Lung (tissue), 11 donors: ENCODE measurements at regions not wholly inside any gene's neighbourhood (a gene's known extent, or its start where the extent isn't known, plus 50 kb on each side); places are given as distances from the start of the nearest gene placed in this dataset.

Experiments
- ATAC-seq: fragments of 200-7000 bp; cut with Tn5 transposase; one replicate; pipeline ENCODE4 v1.9.1; 2020; ENCODE audit warnings: moderate number of reproducible peaks; ENCODE audit not compliant: insufficient read depth, low FRiP score
- DNase-seq, 3 donors: peaks; one replicate each; pipeline ENCODE4 v3.0.0-alpha.2; 2013 to 2017
- H3K27ac ChIP-seq, 2 donors: one replicate each; pipeline ENCODE4 v1.5.1; 2013; ENCODE audit warnings: mild to moderate bottlenecking in 2 of 2, moderate library complexity in 2 of 2, control low read depth in 1 of 2, inconsistent platforms in 1 of 2, low read depth in 1 of 2, low read length in 1 of 2
- H3K27me3 ChIP-seq, 3 donors: one replicate each; pipeline ENCODE4 v1.5.1; 2013; ENCODE audit warnings: low read length in 2 of 3; ENCODE audit not compliant: control insufficient read depth in 3 of 3, insufficient read depth in 3 of 3
- H3K36me3 ChIP-seq, 4 donors: one replicate each; pipeline ENCODE4 v1.5.1; 2013; ENCODE audit warnings: low read length in 4 of 4, mild to moderate bottlenecking in 1 of 4, moderate library complexity in 1 of 4; ENCODE audit not compliant: control insufficient read depth in 4 of 4, insufficient read depth in 4 of 4
- H3K4me1 ChIP-seq, 5 donors: one replicate each; pipeline ENCODE4 v1.5.1; 2013; ENCODE audit warnings: low read length in 5 of 5, mild to moderate bottlenecking in 2 of 5, moderate library complexity in 1 of 5; ENCODE audit not compliant: control insufficient read depth in 5 of 5, insufficient read depth in 5 of 5
- H3K4me3 ChIP-seq: one replicate; pipeline ENCODE4 v1.5.1; 2013; ENCODE audit warnings: mild to moderate bottlenecking, control low read depth, moderate library complexity
- H3K9ac ChIP-seq, 2 donors: one replicate each; pipeline ENCODE4 v1.5.1; 2013; ENCODE audit warnings: low read length in 2 of 2, control low read depth in 1 of 2; ENCODE audit not compliant: insufficient read depth in 1 of 2
- H3K9me3 ChIP-seq, 4 donors: one replicate each; pipeline ENCODE4 v1.5.1; 2013; ENCODE audit warnings: low read length in 3 of 4, mild to moderate bottlenecking in 1 of 4, moderate library complexity in 1 of 4; ENCODE audit not compliant: control insufficient read depth in 4 of 4, insufficient read depth in 3 of 4
- WGBS, 2 donors: extraction: QIAGEN DNeasy Blood & Tissue Kit; methylation state at CpG; one replicate each; pipeline ENCODE4 v1.1.7; 2013; 5-methylcytosine and 5-hydroxymethylcytosine counted together
- TF ChIP-seq, protein P1 (sequence below): IDR thresholded peaks from 2 replicates; pipeline ENCODE4 v1.5.1; 2012; ENCODE audit warnings: mild to moderate bottlenecking; ENCODE audit errors: control extremely low read depth, extremely low read depth
- donor health status: control.
- donor health status: control.
- donor health status: Bipolar disorder and iron deficiency.
- donor health status: healthy.
- donor health status: DM: yes; HTN: yes; CAD: no.

DNA sequence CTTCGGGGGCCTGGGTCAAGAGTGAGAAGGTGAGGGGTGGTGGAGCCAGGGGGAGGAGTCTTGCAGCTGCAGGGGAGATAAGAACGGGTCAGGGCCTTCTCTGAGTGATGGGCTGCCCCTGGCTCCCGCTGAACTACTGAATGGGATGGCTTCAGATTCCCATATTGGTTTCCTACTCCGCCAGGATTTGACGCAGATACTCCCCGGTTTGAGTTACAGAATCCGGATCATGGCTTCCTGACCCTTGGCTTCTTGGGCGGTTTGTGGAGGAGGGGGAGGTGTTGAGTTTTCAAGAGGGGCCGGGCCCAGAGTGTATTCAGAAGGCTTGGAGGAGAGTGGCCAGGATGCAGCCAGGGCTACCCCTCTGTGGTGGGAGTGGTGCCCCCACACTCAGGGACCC is 119.9 kb upstream of the ATP2B2 start:
- peaks cover 0 to 3% (median 0%) of the 10 kb centered on the region in 4 donors for H3K9me3 ChIP-seq
- TF ChIP-seq, protein P1, sequence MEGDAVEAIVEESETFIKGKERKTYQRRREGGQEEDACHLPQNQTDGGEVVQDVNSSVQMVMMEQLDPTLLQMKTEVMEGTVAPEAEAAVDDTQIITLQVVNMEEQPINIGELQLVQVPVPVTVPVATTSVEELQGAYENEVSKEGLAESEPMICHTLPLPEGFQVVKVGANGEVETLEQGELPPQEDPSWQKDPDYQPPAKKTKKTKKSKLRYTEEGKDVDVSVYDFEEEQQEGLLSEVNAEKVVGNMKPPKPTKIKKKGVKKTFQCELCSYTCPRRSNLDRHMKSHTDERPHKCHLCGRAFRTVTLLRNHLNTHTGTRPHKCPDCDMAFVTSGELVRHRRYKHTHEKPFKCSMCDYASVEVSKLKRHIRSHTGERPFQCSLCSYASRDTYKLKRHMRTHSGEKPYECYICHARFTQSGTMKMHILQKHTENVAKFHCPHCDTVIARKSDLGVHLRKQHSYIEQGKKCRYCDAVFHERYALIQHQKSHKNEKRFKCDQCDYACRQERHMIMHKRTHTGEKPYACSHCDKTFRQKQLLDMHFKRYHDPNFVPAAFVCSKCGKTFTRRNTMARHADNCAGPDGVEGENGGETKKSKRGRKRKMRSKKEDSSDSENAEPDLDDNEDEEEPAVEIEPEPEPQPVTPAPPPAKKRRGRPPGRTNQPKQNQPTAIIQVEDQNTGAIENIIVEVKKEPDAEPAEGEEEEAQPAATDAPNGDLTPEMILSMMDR = no peak
- no peak for DNase-seq
- H3K9ac ChIP-seq = no peak overlapping the region
- no peak overlapping the region for H3K4me3 ChIP-seq
- H3K36me3 ChIP-seq = no peaks in the 10 kb centered on the region
- no peak for ATAC-seq
- no peak overlapping the region for H3K27ac ChIP-seq
- H3K4me1 ChIP-seq = no peaks in the 10 kb centered on the region
- WGBS, 2 donors = 38 to 43% methylated on average over 9 of the region's 9 CpGs
- peaks cover 0 to 19% (median 0%) of the 10 kb centered on the region in 3 donors for H3K27me3 ChIP-seq

DNA sequence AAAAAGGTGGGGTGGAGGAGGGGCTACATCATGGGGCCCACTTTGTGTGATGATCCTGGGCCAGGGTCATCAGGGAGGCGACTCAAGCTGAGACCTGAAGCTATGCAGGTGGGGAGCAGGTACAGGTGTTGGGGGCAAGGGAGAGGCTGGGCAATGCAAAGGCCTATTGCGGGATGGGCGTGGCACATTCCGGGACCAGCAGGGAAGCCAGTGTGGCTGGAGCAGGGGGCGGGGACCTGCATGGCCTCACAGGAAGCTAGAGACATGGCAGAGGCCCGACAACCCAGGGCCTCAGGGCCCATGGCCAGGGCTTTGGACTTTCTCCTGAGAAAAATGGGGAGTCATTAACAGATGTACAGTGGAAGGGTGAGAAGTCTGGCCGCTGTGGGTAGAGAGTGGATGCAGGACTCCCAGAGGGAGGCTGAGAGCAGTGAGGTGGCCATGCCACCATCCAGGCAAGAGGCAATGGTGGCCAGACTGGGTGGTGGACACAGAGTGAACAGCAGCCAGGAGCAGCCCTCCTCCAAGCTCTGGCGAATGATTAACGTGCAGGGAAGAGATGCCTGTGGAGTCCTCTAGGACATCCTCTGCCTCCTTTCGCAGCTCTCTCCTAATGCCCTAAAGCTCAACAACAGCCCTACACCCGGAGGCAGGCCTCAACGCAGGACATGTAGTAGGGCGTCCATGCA is 122.6 kb upstream of the ATP2B2 start:
- TF ChIP-seq, protein P1 = no peak

DNA sequence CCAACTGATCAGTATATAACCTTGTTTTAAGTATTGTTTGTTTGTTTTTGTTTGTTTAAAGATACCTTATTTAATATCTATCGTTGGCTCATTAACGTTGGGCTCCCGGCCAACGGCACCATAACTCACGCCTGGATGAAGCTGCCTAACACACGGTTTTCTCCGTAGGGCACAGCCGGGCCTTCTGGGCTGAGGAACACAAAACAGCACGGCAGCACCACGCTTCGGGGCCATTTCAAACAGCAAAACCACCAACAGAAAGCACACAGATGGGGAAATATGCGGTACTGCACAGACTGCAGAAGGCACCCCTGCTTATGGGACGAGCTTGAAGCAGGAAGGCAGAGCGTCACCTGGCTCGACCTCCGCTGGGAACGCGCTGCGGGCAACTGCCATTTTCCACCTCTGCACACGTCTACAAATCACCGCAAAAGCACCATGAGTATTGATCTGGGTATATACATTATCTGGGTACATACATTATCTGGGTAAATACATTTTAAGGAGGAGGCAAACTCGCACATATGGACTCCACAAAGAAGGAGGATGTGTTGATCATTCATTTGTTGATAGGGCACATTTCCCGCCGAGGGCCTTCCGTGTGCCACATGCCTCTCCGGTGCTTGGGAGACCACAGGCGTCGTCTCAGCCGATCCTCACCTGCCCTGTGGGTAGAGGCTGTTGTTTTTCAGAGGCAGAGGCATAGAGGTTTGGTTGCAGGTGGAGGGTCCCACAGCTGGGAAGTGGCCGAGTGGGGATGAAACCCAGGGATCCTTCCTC is 123.7 kb upstream of the ATP2B2 start:
- no peak overlapping the region for H3K4me3 ChIP-seq
- DNase-seq = no peak
- WGBS, 2 donors = 87 to 92% methylated on average over 30 of the region's 30 CpGs

More for the DNA sequence above, 122.6 kb upstream of the ATP2B2 start:
- peaks cover 0 to 3% (median 0%) of the 10 kb centered on the region in 4 donors for H3K9me3 ChIP-seq
- 68 to 71% methylated on average over 13 of the region's 13 CpGs for WGBS, 2 donors
- ATAC-seq (no peak), DNase-seq (no peak)
- no peak overlapping the region for H3K4me3 ChIP-seq
- no peaks in the 10 kb centered on the region for H3K4me1 ChIP-seq
- H3K27me3 ChIP-seq = peaks cover 0 to 3% (median 0%) of the 10 kb centered on the region in 3 donors
- no peak overlapping the region for H3K9ac ChIP-seq
- no peak overlapping the region for H3K27ac ChIP-seq
- H3K36me3 ChIP-seq = no peaks in the 10 kb centered on the region

More for the DNA sequence above, 123.7 kb upstream of the ATP2B2 start:
- ATAC-seq = no peak
- Histone ChIP-seq H3K27ac (no peak overlapping the region), H3K27me3 (peaks cover 0 to 3% (median 0%) of the 10 kb centered on the region in 3 donors), H3K9ac (no peak overlapping the region), H3K9me3 (peaks cover 0 to 4% (median 0%) of the 10 kb centered on the region in 4 donors), H3K36me3 (no peaks in the 10 kb centered on the region), H3K4me1 (no peaks in the 10 kb centered on the region)
- TF ChIP-seq, protein P1 = no peak
